D721Med (cell line): ENCODE measurements at regions not wholly inside any gene's neighbourhood (a gene's known extent, or its start where the extent isn't known, plus 50 kb on each side); places are given as distances from the start of the nearest gene placed in this dataset.

Experiments
- DNase-seq: peaks from one replicate; pipeline ENCODE4 v3.0.0; 2011; ENCODE audit warnings: low spot score; ENCODE audit not compliant: insufficient read length
- FAIRE-seq: peaks from 2 replicates; lab custom pipeline; 2011; peaks lifted over from hg19 to GRCh38; lab: Jason Lieb, UNC
- TF ChIP-seq, protein P1 (sequence below): IDR thresholded peaks from 2 replicates; pipeline ENCODE4 v1.5.1; 2012; ENCODE audit warnings: mild to moderate bottlenecking, control low read depth; ENCODE audit not compliant: insufficient read depth; ENCODE audit errors: missing control alignments

DNA sequence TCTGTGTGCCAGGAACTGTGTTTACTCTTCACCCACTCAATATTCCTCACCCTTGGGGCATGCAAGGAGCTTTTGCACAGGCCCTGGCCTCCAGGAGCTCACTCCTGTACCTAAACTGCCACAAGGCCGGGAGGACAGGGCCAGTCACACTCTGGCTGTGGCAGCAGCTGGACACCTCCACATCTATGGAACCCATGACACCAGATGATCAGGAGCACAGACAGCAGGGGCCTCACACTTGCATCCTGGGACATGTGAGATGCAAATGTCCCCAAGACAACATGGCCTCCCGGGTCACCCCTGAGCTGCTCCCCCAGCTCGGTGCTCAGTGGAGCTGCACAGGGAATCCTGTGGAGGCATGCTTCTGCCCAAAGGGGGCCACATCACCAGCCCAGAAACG, 61.8 kb upstream of the SLC66A3 start:
- no peak for DNase-seq
- TF ChIP-seq, protein P1, sequence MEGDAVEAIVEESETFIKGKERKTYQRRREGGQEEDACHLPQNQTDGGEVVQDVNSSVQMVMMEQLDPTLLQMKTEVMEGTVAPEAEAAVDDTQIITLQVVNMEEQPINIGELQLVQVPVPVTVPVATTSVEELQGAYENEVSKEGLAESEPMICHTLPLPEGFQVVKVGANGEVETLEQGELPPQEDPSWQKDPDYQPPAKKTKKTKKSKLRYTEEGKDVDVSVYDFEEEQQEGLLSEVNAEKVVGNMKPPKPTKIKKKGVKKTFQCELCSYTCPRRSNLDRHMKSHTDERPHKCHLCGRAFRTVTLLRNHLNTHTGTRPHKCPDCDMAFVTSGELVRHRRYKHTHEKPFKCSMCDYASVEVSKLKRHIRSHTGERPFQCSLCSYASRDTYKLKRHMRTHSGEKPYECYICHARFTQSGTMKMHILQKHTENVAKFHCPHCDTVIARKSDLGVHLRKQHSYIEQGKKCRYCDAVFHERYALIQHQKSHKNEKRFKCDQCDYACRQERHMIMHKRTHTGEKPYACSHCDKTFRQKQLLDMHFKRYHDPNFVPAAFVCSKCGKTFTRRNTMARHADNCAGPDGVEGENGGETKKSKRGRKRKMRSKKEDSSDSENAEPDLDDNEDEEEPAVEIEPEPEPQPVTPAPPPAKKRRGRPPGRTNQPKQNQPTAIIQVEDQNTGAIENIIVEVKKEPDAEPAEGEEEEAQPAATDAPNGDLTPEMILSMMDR: no peak
- no peak for FAIRE-seq

DNA sequence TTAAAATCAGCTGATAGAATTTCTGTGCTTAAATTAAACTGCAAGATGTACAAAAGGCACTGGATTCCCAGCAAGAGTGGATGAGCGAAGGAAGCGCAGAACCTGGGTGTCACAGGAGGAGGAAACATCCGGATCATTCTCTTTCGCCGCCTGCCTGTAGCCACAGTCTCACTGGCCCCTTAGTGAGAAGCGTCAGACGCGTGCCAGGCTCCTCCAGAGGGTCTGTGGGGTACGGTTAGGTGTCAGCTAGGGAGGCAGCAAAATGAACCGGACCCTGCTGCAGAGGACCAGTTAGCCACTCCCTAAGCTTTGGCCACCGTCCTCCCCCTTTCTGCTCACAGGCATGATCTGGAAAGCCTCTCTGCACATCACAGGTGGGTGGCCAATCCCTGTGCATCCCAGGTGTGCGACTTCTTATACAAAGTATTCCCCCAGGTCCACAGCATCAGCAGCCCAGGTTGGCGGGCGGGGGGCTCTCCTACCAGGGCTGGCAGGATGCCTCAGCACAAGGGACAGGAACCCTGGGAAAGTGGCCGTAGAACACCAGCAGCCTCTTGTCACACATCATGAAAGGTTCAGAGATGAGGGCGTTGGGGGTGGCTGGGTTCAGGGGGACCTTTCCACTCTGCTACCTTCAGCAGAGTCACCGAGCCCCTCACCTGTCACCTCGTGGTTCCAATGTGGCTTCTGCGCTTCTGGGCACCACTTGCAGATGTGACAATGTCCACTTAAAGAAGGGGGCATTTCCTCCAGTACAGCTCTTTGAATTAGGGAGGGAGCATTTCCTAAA, 61.1 kb upstream of the SLC66A3 start:
- DNase-seq (no peak), FAIRE-seq (no peak)
- TF ChIP-seq, protein P1: no peak

DNA sequence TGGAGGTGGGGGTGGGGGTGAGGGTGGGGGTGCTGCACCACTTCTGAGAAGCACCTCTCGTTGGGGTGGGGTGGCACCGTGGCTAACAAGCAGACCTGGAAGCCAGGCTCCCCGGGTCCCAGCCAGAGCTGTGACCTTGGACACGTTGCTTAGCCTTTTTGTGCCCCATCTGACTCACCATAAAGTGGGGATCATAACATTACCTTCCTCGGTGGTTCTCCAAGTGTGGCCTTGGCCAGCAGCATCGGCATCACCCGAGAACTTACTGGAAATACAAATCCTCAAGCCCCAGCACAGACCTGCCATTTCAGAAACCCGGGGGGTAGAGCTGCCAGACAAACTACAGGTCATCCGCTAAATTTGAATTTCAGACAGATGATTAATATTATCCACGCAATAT, 58.7 kb upstream of the SLC66A3 start:
- FAIRE-seq: no peak
- DNase-seq: no peak
- TF ChIP-seq, protein P1: no peak

DNA sequence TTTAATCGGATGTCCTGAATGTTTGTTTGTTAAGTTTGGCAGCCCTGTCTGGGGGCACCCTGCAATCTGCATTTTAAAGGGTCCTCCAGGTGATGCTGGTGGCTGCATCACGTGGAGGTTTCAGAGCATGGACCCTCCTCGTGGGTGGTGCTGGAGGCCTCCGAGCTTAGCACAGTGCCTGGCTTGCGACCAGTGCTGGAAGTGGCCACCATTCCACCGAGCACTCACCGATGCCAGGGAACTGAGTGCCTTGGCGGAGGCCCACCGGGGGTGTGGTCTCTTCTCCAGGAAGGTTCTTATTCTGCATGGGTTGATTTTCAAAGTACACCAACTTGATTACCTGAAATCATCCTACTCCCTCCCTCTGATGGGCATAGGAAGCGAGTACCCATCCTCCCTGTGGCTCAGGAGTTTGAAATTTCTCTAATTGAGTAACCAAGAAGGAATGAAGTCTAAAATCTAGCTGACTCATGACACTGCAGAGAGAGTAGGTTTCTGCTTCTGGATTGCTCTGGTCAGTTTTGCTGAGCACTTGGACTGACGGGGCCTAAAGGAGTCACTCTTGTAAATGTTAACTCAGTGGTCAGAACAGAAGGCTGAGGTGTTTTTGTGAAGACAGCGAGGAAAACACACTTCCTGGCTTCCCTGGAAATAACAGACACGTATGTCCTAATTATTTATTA, 58.1 kb upstream of the SLC66A3 start:
- no peak for FAIRE-seq
- TF ChIP-seq, protein P1: no peak
- no peak for DNase-seq

DNA sequence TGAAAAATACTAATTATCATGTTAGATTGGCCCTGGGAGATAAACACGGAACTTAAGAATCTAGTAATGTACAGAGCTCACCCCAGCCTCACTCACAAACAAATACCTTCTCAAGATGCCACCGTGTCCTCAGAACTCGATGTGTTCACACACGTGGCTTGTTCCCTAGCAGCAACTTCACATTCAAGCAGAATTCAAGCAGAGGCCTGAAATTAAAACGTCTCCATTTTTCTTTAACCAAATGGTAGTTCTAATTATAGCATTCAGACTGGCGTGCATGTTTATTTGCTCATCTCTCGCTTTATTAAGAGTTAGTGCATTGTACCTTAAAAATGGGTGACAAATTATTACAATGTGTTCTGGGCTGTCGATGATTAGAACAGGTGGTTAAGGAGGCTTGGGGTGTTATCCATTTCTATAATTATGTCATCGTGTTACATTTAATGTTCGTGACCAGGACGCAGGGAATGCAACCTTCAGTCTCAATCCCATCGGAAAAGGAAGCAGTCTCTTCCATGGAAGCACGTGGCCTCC, 57.3 kb upstream of the SLC66A3 start:
- TF ChIP-seq, protein P1: no peak
- no peak for DNase-seq
- no peak for FAIRE-seq

DNA sequence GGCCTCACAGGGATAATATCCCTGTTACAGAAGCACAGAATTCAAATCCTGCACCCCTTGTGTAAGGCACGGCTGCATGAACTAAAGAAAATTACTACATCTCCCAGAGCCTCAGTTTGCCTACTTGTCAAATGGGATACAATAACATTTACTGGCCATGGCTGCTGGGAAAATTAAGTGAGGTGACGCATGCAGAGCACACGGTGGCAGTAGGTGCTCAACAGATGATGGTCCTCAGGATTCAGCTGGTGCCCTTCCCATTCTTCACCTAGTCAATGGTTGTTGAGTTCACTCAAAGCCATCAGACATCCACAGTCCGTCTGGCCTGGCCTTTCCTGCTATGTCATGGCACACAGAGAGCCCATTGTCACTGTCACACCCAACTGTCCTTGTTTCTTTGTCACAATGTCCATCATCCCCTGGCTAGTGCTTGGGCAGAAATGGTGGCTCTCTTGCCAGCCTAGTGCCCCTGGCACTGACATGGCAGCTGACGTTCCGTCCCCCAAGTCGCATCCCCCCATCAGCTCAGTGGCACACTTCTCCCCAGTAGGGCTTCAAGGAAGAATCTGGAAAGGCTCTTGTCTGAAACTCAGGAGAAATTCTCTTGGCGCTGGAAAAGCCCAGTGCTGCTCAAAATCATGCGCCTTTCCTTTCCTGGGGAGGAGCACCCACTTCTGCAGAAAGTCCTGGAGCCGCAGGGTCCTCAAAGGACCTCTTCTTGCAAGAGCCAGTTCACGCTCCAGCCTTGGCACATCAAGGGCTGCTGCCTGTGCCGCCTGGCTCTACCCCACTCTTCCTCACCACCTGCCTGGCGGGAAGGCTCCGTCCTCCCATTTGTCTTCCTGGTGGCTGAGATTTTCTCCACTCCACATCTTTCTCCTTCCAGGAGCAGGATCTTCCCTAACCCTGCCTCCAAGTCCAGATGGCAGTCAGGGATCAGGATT, 55.9 kb upstream of the SLC66A3 start:
- FAIRE-seq: no peak
- TF ChIP-seq, protein P1: no peak
- DNase-seq: no peak
